Astrocyte (in vitro differentiated cells and primary cell): ENCODE measurements at regions not wholly inside any gene's neighbourhood (a gene's known extent, or its start where the extent isn't known, plus 50 kb on each side); places are given as distances from the start of the nearest gene placed in this dataset.

Source experiments
- EZH2 ChIP-seq: IDR thresholded peaks from 2 replicates; pipeline ENCODE4 v1.6.1; 2012; ENCODE audit warnings: mild to moderate bottlenecking, low read length, inconsistent platforms; ENCODE audit not compliant: insufficient read depth
- TF ChIP-seq, protein P1 (sequence below): IDR thresholded peaks from 2 replicates; pipeline ENCODE4 v1.5.1; 2011; ENCODE audit warnings: low read depth, mild to moderate bottlenecking, inconsistent platforms, low read length, moderate library complexity; ENCODE audit not compliant: insufficient read depth

DNA sequence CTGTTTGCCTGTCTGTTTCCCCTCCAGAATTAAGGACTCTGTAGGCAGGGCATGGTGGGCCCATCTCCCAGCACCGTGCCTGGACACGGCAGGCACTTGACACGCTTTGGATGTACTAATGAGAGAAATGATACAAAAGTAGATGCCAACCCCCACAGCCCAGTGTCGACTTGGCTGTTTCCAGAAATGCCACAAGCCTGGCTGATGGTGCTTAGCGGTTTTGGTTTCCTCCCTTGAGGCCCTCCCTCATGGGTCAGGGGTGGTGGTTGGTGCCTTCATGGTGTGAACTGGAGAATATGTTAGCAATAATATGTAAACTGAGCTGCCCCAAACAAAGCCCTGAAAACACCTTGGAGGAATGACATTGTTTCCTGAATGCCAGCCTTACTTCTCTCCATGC is 55.5 kb upstream of the ESRRB start:
- TF ChIP-seq, protein P1, sequence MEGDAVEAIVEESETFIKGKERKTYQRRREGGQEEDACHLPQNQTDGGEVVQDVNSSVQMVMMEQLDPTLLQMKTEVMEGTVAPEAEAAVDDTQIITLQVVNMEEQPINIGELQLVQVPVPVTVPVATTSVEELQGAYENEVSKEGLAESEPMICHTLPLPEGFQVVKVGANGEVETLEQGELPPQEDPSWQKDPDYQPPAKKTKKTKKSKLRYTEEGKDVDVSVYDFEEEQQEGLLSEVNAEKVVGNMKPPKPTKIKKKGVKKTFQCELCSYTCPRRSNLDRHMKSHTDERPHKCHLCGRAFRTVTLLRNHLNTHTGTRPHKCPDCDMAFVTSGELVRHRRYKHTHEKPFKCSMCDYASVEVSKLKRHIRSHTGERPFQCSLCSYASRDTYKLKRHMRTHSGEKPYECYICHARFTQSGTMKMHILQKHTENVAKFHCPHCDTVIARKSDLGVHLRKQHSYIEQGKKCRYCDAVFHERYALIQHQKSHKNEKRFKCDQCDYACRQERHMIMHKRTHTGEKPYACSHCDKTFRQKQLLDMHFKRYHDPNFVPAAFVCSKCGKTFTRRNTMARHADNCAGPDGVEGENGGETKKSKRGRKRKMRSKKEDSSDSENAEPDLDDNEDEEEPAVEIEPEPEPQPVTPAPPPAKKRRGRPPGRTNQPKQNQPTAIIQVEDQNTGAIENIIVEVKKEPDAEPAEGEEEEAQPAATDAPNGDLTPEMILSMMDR: no peak
- TF ChIP-seq EZH2: no peak
